ENCODE measurements at regions not wholly inside any gene's neighbourhood (a gene's known extent, or its start where the extent isn't known, plus 50 kb on each side); places are given as distances from the start of the nearest gene placed in this dataset.

- Histone ChIP-seq H3K36me3 (ENCODE audit: control insufficient read depth, insufficient read depth, low read length) (no peaks in the 10 kb centered on the region), H3K27me3 (replicated peaks; ENCODE audit: control insufficient read depth, insufficient read depth, low read length) (no peaks in the 10 kb centered on the region), H3K4me3 (replicated peaks; ENCODE audit: low read depth, low read length) (no peak overlapping the region)
- no peak for DNase-seq (ENCODE audit: extremely low read depth, insufficient read length)
- TF ChIP-seq, protein P1, sequence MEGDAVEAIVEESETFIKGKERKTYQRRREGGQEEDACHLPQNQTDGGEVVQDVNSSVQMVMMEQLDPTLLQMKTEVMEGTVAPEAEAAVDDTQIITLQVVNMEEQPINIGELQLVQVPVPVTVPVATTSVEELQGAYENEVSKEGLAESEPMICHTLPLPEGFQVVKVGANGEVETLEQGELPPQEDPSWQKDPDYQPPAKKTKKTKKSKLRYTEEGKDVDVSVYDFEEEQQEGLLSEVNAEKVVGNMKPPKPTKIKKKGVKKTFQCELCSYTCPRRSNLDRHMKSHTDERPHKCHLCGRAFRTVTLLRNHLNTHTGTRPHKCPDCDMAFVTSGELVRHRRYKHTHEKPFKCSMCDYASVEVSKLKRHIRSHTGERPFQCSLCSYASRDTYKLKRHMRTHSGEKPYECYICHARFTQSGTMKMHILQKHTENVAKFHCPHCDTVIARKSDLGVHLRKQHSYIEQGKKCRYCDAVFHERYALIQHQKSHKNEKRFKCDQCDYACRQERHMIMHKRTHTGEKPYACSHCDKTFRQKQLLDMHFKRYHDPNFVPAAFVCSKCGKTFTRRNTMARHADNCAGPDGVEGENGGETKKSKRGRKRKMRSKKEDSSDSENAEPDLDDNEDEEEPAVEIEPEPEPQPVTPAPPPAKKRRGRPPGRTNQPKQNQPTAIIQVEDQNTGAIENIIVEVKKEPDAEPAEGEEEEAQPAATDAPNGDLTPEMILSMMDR (IDR thresholded peaks at IDR 0.05; ENCODE audit: insufficient read depth, low read length, poor library complexity, severe bottlenecking) = no peak
Observed at GRCh38 chr10:131675104-131675503, 225.7 kb upstream of the PPP2R2D start.

GRCh38 chr10:131676046-131676799, 224.6 kb upstream of the PPP2R2D start:
- no peak overlapping the region for H3K4me3 ChIP-seq (replicated peaks; ENCODE audit: low read depth, low read length)
- TF ChIP-seq, protein P1 (IDR thresholded peaks at IDR 0.05; ENCODE audit: insufficient read depth, low read length, poor library complexity, severe bottlenecking) = no peak
- H3K36me3 ChIP-seq (ENCODE audit: control insufficient read depth, insufficient read depth, low read length) = no peaks in the 10 kb centered on the region
- H3K27me3 ChIP-seq (replicated peaks; ENCODE audit: control insufficient read depth, insufficient read depth, low read length) = no peaks in the 10 kb centered on the region
- no peak for DNase-seq (ENCODE audit: extremely low read depth, insufficient read length)

DNA sequence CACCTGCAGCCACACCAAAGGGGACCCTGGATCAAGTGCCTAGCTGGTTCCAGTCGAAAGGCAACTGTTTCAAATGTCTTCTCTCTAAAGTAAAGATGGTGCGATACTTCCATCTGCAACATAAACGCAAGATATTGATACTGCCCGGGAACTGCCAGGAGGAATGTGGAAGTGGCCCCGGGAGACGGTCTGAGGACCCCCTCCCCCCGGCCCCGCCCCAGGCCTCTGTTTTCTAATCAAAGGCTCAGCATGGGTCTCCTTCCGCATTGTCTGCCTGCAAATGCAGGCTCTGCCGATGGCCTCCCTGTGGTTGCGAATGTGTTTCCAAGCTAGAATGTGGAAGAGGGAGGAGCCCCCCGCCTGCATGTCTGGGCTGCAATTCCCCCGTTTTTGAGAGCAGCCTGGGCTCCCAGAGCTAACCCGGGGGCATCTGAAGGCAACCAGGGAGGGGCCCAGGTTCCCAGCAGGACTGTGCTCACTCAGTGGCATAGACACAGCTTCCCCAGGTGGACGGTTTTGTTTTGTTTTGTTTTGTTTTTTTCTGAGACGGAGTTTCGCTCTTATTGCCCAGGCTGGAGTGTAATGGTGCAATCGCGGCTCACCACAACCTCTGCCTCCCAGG, 223.9 kb upstream of the PPP2R2D start:
- no peak for DNase-seq (ENCODE audit: extremely low read depth, insufficient read length)
- TF ChIP-seq, protein P1 (IDR thresholded peaks at IDR 0.05; ENCODE audit: insufficient read depth, low read length, poor library complexity, severe bottlenecking) = no peak
- no peak overlapping the region for H3K4me3 ChIP-seq (replicated peaks; ENCODE audit: low read depth, low read length)

GRCh38 chr10:131677671-131678070, 223.1 kb upstream of the PPP2R2D start:
- DNase-seq (ENCODE audit: extremely low read depth, insufficient read length) = no peak
- Histone ChIP-seq H3K4me3 (replicated peaks; ENCODE audit: low read depth, low read length) (no peak overlapping the region), H3K36me3 (ENCODE audit: control insufficient read depth, insufficient read depth, low read length) (no peaks in the 10 kb centered on the region), H3K27me3 (replicated peaks; ENCODE audit: control insufficient read depth, insufficient read depth, low read length) (no peaks in the 10 kb centered on the region)
- TF ChIP-seq, protein P1 (IDR thresholded peaks at IDR 0.05; ENCODE audit: insufficient read depth, low read length, poor library complexity, severe bottlenecking) = no peak

More for the DNA sequence above, 223.9 kb upstream of the PPP2R2D start:
- Histone ChIP-seq H3K36me3 (ENCODE audit: control insufficient read depth, insufficient read depth, low read length) (no peaks in the 10 kb centered on the region), H3K27me3 (replicated peaks; ENCODE audit: control insufficient read depth, insufficient read depth, low read length) (no peaks in the 10 kb centered on the region)

DNA sequence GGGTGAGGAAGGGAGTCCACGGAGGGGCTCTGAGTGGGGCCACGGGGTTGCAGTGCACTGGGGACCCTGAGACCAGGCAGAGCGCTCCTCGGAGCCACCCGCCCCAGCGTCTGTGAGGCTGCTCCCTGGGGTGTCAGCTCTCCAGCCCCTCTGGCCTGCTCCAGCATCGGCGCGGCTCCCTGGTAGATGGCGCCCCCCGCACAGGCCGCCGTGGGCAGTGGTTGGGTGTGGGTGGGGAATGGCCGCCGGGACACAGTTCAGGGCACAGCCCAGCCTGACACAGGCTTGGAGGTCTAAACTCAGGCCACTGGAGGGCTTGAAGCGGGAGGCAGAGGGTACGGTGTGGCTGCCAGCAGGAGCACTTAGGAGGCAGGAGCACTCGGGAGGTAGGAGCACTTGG, 222.6 kb upstream of the PPP2R2D start:
- Histone ChIP-seq H3K4me3 (replicated peaks; ENCODE audit: low read depth, low read length) (no peak overlapping the region), H3K36me3 (ENCODE audit: control insufficient read depth, insufficient read depth, low read length) (no peaks in the 10 kb centered on the region), H3K27me3 (replicated peaks; ENCODE audit: control insufficient read depth, insufficient read depth, low read length) (no peaks in the 10 kb centered on the region)
- no peak for DNase-seq (ENCODE audit: extremely low read depth, insufficient read length)
- TF ChIP-seq, protein P1 (IDR thresholded peaks at IDR 0.05; ENCODE audit: insufficient read depth, low read length, poor library complexity, severe bottlenecking) = no peak

Data from GM06990 (cell line).